OCI-LY3 (cell line): ENCODE measurements at regions not wholly inside any gene's neighbourhood (a gene's known extent, or its start where the extent isn't known, plus 50 kb on each side); places are given as distances from the start of the nearest gene placed in this dataset.

Experiments used
- H2AFZ ChIP-seq: fragments of 200-600, 300-600 bp; shearing (Covaris generic); 2 replicates; pipeline ENCODE4 v1.6.0; 2014; ENCODE audit warnings: antibody characterized with exemption, low read depth, low read length
- H3K27ac ChIP-seq: fragments of 200-600, 300-600 bp; sonication (generic); 2 replicates; pipeline ENCODE4 v1.5.1; 2014; ENCODE audit warnings: mild to moderate bottlenecking, low read length, moderate library complexity, mixed read lengths
- H3K27me3 ChIP-seq: fragments of 200-600, 300-600 bp; sonication (generic); 2 replicates; pipeline ENCODE4 v1.6.1; 2014; ENCODE audit warnings: low read depth, low read length, mixed read lengths
- H3K36me3 ChIP-seq: fragments of 200-600, 300-600 bp; sonication (generic); replicated peaks from 2 replicates; pipeline ENCODE3; 2014; ENCODE audit warnings: low read depth, low read length, mixed read lengths
- H3K4me1 ChIP-seq: fragments of 300-600, 200-600 bp; sonication (generic); 2 replicates; pipeline ENCODE4 v1.6.1; 2014; ENCODE audit warnings: low read length, mixed read lengths
- H3K4me2 ChIP-seq: fragments of 200-600, 300-600 bp; sonication (generic); 2 replicates; pipeline ENCODE4 v1.6.1; 2014; ENCODE audit warnings: low read length, mixed read lengths
- H3K4me3 ChIP-seq: fragments of 300-600, 200-600 bp; sonication (generic); 2 replicates; pipeline ENCODE4 v1.5.1; 2014; ENCODE audit warnings: antibody characterized with exemption, mild to moderate bottlenecking, low read length, moderate library complexity
- H3K79me2 ChIP-seq: fragments of 300-600, 200-600 bp; shearing (Covaris generic); 2 replicates; pipeline ENCODE4 v1.6.1; 2014; ENCODE audit warnings: mild to moderate bottlenecking, low read length, mixed read lengths
- H3K9ac ChIP-seq: fragments of 300-600, 200-600 bp; shearing (Covaris generic); 2 replicates; pipeline ENCODE4 v1.6.0; 2014; ENCODE audit warnings: mild to moderate bottlenecking, low read length, moderate library complexity
- H3K9me3 ChIP-seq: fragments of 200-600, 300-600 bp; shearing (Covaris generic); 2 replicates; pipeline ENCODE4 v1.6.1; 2014; ENCODE audit warnings: low read length, mixed read lengths; ENCODE audit not compliant: insufficient read depth
- H4K20me1 ChIP-seq: fragments of 200-600, 300-600 bp; sonication (generic); 2 replicates; pipeline ENCODE4 v1.6.1; 2016; ENCODE audit warnings: low read length, mixed read lengths; ENCODE audit not compliant: insufficient read depth
- EZH2phosphoT487 ChIP-seq: fragments of 200-600 bp; shearing (Covaris generic); IDR thresholded peaks from 2 replicates; pipeline ENCODE4 v1.6.1; 2018; ENCODE audit warnings: antibody characterized with exemption, mixed run types, low read depth
- TF ChIP-seq, protein P1 (sequence below): fragments of 200-600, 300-600 bp; sonication (generic); IDR thresholded peaks from 2 replicates; pipeline ENCODE4 v1.5.1; 2014; ENCODE audit warnings: antibody characterized with exemption, low read length, low read depth

DNA sequence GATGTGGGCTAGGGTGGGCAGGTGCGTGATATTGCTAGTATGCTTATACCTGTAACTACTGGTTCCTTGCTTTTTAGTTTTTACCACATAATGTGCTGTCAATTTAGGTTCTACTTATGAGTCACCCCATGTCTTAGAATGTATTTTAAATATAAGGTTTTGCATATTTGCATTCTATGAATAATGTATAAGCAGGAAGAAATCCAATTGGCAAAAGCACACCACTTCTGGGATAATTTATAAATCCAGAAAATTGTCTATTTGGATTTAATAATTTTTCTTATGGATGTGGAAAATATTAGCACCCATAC, 421.6 kb downstream of the PCDH7 start:
- Histone ChIP-seq H3K9me3 (no peaks in the 10 kb centered on the region), H3K4me3 (no peak overlapping the region), H3K9ac (no peak overlapping the region), H3K36me3 (no peaks in the 10 kb centered on the region), H3K4me2 (no peak overlapping the region), H3K27me3 (no peaks in the 10 kb centered on the region), H3K79me2 (no peaks in the 10 kb centered on the region), H2AFZ (no peak overlapping the region), H4K20me1 (no peaks in the 10 kb centered on the region), H3K27ac (no peak overlapping the region), H3K4me1 (no peaks in the 10 kb centered on the region)
- no peak for TF ChIP-seq EZH2phosphoT487
- TF ChIP-seq, protein P1, sequence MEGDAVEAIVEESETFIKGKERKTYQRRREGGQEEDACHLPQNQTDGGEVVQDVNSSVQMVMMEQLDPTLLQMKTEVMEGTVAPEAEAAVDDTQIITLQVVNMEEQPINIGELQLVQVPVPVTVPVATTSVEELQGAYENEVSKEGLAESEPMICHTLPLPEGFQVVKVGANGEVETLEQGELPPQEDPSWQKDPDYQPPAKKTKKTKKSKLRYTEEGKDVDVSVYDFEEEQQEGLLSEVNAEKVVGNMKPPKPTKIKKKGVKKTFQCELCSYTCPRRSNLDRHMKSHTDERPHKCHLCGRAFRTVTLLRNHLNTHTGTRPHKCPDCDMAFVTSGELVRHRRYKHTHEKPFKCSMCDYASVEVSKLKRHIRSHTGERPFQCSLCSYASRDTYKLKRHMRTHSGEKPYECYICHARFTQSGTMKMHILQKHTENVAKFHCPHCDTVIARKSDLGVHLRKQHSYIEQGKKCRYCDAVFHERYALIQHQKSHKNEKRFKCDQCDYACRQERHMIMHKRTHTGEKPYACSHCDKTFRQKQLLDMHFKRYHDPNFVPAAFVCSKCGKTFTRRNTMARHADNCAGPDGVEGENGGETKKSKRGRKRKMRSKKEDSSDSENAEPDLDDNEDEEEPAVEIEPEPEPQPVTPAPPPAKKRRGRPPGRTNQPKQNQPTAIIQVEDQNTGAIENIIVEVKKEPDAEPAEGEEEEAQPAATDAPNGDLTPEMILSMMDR: no peak

DNA sequence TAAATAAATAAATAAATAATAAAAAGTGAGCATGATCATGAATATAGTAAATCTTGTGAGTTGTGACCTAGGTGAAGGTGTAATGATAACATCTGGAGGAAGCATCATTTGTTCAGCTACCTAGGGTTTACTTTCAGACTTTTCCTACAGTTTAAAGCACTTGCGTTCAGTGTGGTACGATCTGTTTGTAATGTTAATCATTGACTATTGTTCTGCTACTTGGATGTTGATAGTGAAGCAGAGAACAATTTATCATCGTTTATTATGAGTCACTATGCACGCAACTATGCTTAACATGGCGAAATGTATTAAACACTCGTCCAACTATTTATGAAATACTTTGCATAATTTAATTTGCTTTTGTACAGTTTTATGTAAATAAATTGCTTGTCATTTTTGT, 426.2 kb downstream of the PCDH7 start:
- Histone ChIP-seq H4K20me1 (no peaks in the 10 kb centered on the region), H3K9me3 (no peaks in the 10 kb centered on the region), H3K4me3 (no peak overlapping the region), H2AFZ (no peak overlapping the region), H3K36me3 (no peaks in the 10 kb centered on the region), H3K4me2 (no peak overlapping the region), H3K27me3 (no peaks in the 10 kb centered on the region), H3K9ac (no peak overlapping the region), H3K4me1 (no peaks in the 10 kb centered on the region), H3K79me2 (no peaks in the 10 kb centered on the region), H3K27ac (no peak overlapping the region)
- TF ChIP-seq, protein P1: no peak
- TF ChIP-seq EZH2phosphoT487: no peak

DNA sequence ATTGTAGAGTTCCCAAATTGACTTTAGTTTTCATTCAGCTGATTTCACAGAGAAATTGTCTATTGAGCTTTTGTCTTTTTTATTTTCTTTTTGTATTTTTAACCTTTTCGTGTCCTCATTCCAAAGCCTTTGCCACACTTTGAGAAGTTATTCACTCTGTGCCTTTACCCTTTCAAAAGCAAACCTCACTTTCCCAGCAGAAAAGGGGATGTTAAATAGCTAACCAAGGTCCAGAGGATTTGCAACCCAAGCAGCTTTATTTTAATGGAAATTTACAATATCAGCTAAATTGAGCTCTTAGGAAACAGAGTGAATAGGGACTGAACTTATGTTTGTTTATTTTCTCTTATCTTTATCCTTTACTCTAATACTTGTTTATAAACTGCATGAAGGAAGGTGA, 428.8 kb downstream of the PCDH7 start:
- no peak overlapping the region for H3K9ac ChIP-seq
- H3K36me3 ChIP-seq: no peaks in the 10 kb centered on the region
- H3K9me3 ChIP-seq: no peaks in the 10 kb centered on the region
- H3K4me2 ChIP-seq: no peak overlapping the region
- no peaks in the 10 kb centered on the region for H3K27me3 ChIP-seq
- TF ChIP-seq EZH2phosphoT487: no peak
- TF ChIP-seq, protein P1: no peak
- H3K79me2 ChIP-seq: no peaks in the 10 kb centered on the region
- no peaks in the 10 kb centered on the region for H3K4me1 ChIP-seq
- H2AFZ ChIP-seq: no peak overlapping the region
- H3K27ac ChIP-seq: no peak overlapping the region
- H4K20me1 ChIP-seq: no peaks in the 10 kb centered on the region
- no peak overlapping the region for H3K4me3 ChIP-seq

DNA sequence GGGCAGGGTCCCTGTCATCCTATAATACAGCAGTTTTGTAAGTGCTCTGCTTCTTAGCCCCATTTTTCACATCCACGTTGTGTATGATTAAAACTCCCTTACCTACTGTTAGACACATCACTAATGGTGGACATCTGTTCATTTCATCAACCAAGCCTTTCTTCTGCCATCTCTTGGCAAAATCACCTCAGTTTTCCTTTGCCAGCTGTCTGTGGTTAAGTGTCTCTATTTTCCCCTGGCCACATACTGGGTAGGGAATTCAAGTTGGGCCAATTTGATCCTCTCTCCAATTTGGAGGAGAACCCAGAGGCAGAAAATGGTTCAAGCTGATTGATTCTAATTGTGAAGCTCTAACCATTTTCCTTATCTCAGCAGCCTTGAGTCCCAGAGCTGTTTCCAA, 436.1 kb downstream of the PCDH7 start:
- H2AFZ ChIP-seq: no peak overlapping the region
- no peaks in the 10 kb centered on the region for H3K9me3 ChIP-seq
- no peak for TF ChIP-seq EZH2phosphoT487
- TF ChIP-seq, protein P1: no peak
- no peaks in the 10 kb centered on the region for H3K36me3 ChIP-seq
- no peaks in the 10 kb centered on the region for H3K79me2 ChIP-seq
- H3K4me3 ChIP-seq: no peak overlapping the region
- H3K27ac ChIP-seq: no peak overlapping the region
- peaks cover 7% of the 10 kb centered on the region for H3K4me1 ChIP-seq
- H3K27me3 ChIP-seq: no peaks in the 10 kb centered on the region
- no peak overlapping the region for H3K4me2 ChIP-seq
- no peak overlapping the region for H3K9ac ChIP-seq
- no peaks in the 10 kb centered on the region for H4K20me1 ChIP-seq
